Skeletal muscle tissue (tissue), 3 donors: ENCODE measurements at regions not wholly inside any gene's neighbourhood (a gene's known extent, or its start where the extent isn't known, plus 50 kb on each side); places are given as distances from the start of the nearest gene placed in this dataset.

Experiments used
- H3K27ac ChIP-seq: one replicate; pipeline ENCODE4 v1.7.0; 2013; ENCODE audit warnings: mild to moderate bottlenecking, low read depth, low read length, inconsistent platforms
- H3K27me3 ChIP-seq, 3 donors: one replicate each; pipeline ENCODE4 v1.7.0; 2013; ENCODE audit warnings: low read length in 3 of 3; ENCODE audit not compliant: control insufficient read depth in 3 of 3, insufficient read depth in 3 of 3
- H3K36me3 ChIP-seq, 3 donors: one replicate each; pipeline ENCODE4 v1.7.0; 2013; ENCODE audit warnings: low read length in 3 of 3; ENCODE audit not compliant: control insufficient read depth in 3 of 3, insufficient read depth in 3 of 3
- H3K4me1 ChIP-seq, 3 donors: one replicate each; pipeline ENCODE4 v1.7.0; 2013; ENCODE audit warnings: low read length in 3 of 3, mild to moderate bottlenecking in 3 of 3; ENCODE audit not compliant: control insufficient read depth in 3 of 3, insufficient read depth in 3 of 3
- H3K4me3 ChIP-seq, 3 donors: one replicate each; pipeline ENCODE4 v1.7.0; 2013; ENCODE audit warnings: low read length in 3 of 3
- H3K9ac ChIP-seq, 3 donors: one replicate each; pipeline ENCODE4 v1.7.0; 2013; ENCODE audit warnings: low read length in 3 of 3, mild to moderate bottlenecking in 3 of 3, moderate library complexity in 2 of 3, low read depth in 1 of 3
- H3K9me3 ChIP-seq, 3 donors: one replicate each; pipeline ENCODE4 v1.7.0; 2013; ENCODE audit warnings: low read length in 3 of 3; ENCODE audit not compliant: control insufficient read depth in 3 of 3
- donor health status: Osteomylitis.

GRCh38 chr4:107562316-107562715 is 157.7 kb downstream of the PAPSS1 start:
- H3K4me1 ChIP-seq: no peaks in the 10 kb centered on the region
- H3K4me3 ChIP-seq: no peak overlapping the region
- no peaks in the 10 kb centered on the region for H3K27me3 ChIP-seq
- H3K27ac ChIP-seq: no peak overlapping the region
- peaks cover 0 to 5% (median 0%) of the 10 kb centered on the region in 3 donors for H3K9me3 ChIP-seq
- no peak overlapping the region for H3K9ac ChIP-seq
- H3K36me3 ChIP-seq: no peaks in the 10 kb centered on the region

- no peak overlapping the region for H3K4me3 ChIP-seq
- no peak overlapping the region for H3K9ac ChIP-seq
- no peaks in the 10 kb centered on the region for H3K27me3 ChIP-seq
- no peaks in the 10 kb centered on the region for H3K36me3 ChIP-seq
- peaks cover 0 to 5% (median 0%) of the 10 kb centered on the region in 3 donors for H3K9me3 ChIP-seq
- no peaks in the 10 kb centered on the region for H3K4me1 ChIP-seq
- H3K27ac ChIP-seq: no peak overlapping the region
These were observed 158.6 kb downstream of the PAPSS1 start for GRCh38 chr4:107561481-107561880.

- Histone ChIP-seq H3K4me1 (no peaks in the 10 kb centered on the region), H3K9ac (no peak overlapping the region), H3K27me3 (no peaks in the 10 kb centered on the region), H3K27ac (no peak overlapping the region), H3K36me3 (no peaks in the 10 kb centered on the region), H3K9me3 (peaks cover 0 to 5% (median 0%) of the 10 kb centered on the region in 3 donors), H3K4me3 (no peak overlapping the region)
These were observed 160.4 kb downstream of the PAPSS1 start for GRCh38 chr4:107559653-107560052.

- Histone ChIP-seq H3K9me3 (no peaks in the 10 kb centered on the region), H3K4me3 (no peak overlapping the region), H3K36me3 (no peaks in the 10 kb centered on the region), H3K4me1 (no peaks in the 10 kb centered on the region), H3K27ac (no peak overlapping the region), H3K9ac (no peak overlapping the region), H3K27me3 (no peaks in the 10 kb centered on the region)
These were observed 167.7 kb downstream of the PAPSS1 start for GRCh38 chr4:107552306-107552705.

- Histone ChIP-seq H3K27ac (no peak overlapping the region), H3K4me3 (no peak overlapping the region), H3K9me3 (no peaks in the 10 kb centered on the region), H3K27me3 (no peaks in the 10 kb centered on the region), H3K9ac (no peak overlapping the region), H3K4me1 (no peaks in the 10 kb centered on the region), H3K36me3 (no peaks in the 10 kb centered on the region)
These were observed 171.7 kb downstream of the PAPSS1 start for GRCh38 chr4:107548211-107548905.

- H3K36me3 ChIP-seq: no peaks in the 10 kb centered on the region
- no peak overlapping the region for H3K27ac ChIP-seq
- H3K9me3 ChIP-seq: no peaks in the 10 kb centered on the region
- no peaks in the 10 kb centered on the region for H3K27me3 ChIP-seq
- no peaks in the 10 kb centered on the region for H3K4me1 ChIP-seq
- H3K4me3 ChIP-seq: no peak overlapping the region
- H3K9ac ChIP-seq: no peak overlapping the region
These were observed 173.4 kb downstream of the PAPSS1 start for GRCh38 chr4:107546638-107547037.

GRCh38 chr4:107541511-107541910 is 178.5 kb downstream of the PAPSS1 start:
- Histone ChIP-seq H3K27me3 (no peaks in the 10 kb centered on the region), H3K27ac (no peak overlapping the region), H3K9ac (no peak overlapping the region), H3K36me3 (no peaks in the 10 kb centered on the region), H3K9me3 (no peaks in the 10 kb centered on the region), H3K4me1 (no peaks in the 10 kb centered on the region), H3K4me3 (no peak overlapping the region)

GRCh38 chr4:107531927-107532326 is 188.1 kb downstream of the PAPSS1 start:
- Histone ChIP-seq H3K27ac (no peak overlapping the region), H3K9me3 (no peaks in the 10 kb centered on the region), H3K9ac (no peak overlapping the region), H3K36me3 (no peaks in the 10 kb centered on the region), H3K4me1 (no peaks in the 10 kb centered on the region), H3K27me3 (no peaks in the 10 kb centered on the region), H3K4me3 (no peak overlapping the region)

- no peak overlapping the region for H3K27ac ChIP-seq
- H3K9ac ChIP-seq: no peak overlapping the region
- no peaks in the 10 kb centered on the region for H3K9me3 ChIP-seq
- H3K36me3 ChIP-seq: no peaks in the 10 kb centered on the region
- peaks cover 0 to 4% (median 0%) of the 10 kb centered on the region in 3 donors for H3K4me1 ChIP-seq
- no peak overlapping the region for H3K4me3 ChIP-seq
- no peaks in the 10 kb centered on the region for H3K27me3 ChIP-seq
These were observed 199.7 kb downstream of the PAPSS1 start for GRCh38 chr4:107520368-107520767.

GRCh38 chr4:107519053-107519452 is 201.0 kb downstream of the PAPSS1 start:
- Histone ChIP-seq H3K4me1 (peaks cover 0 to 4% (median 0%) of the 10 kb centered on the region in 3 donors), H3K9ac (no peak overlapping the region), H3K27ac (no peak overlapping the region), H3K36me3 (no peaks in the 10 kb centered on the region), H3K9me3 (no peaks in the 10 kb centered on the region), H3K4me3 (no peak overlapping the region), H3K27me3 (no peaks in the 10 kb centered on the region)
